ENCODE measurements at regions not wholly inside any gene's neighbourhood (a gene's known extent, or its start where the extent isn't known, plus 50 kb on each side); places are given as distances from the start of the nearest gene placed in this dataset.

- TF ChIP-seq CTCF (IDR thresholded peaks at IDR 0.05; ENCODE audit: poor library complexity, severe bottlenecking) (no peak), REST (IDR thresholded peaks at IDR 0.05; ENCODE audit: borderline replicate concordance) (no peak)
These were observed 140.8 kb downstream of the DDX1 start for GRCh38 chr2:15732341-15733077.
